ENCODE measurements at regions not wholly inside any gene's neighbourhood (a gene's known extent, or its start where the extent isn't known, plus 50 kb on each side); places are given as distances from the start of the nearest gene placed in this dataset.

GRCh38 chr10:21161647-21162046, 264.5 kb upstream of the NEBL start:
- Histone ChIP-seq H3K4me1 (peaks cover 20% of the 10 kb centered on the region), H3K9me3 (no peaks in the 10 kb centered on the region), H3K27me3 (ENCODE audit: low read depth) (no peaks in the 10 kb centered on the region), H3K4me3 (no peak overlapping the region), H3K36me3 (no peaks in the 10 kb centered on the region), H3K27ac (no peak overlapping the region)
- intact Hi-C loops (cut with DNase I), result no loop called here
- TF ChIP-seq CTCF (IDR thresholded peaks at IDR 0.05), result no peak
- ATAC-seq (no peak), DNase-seq (no peak)

DNA sequence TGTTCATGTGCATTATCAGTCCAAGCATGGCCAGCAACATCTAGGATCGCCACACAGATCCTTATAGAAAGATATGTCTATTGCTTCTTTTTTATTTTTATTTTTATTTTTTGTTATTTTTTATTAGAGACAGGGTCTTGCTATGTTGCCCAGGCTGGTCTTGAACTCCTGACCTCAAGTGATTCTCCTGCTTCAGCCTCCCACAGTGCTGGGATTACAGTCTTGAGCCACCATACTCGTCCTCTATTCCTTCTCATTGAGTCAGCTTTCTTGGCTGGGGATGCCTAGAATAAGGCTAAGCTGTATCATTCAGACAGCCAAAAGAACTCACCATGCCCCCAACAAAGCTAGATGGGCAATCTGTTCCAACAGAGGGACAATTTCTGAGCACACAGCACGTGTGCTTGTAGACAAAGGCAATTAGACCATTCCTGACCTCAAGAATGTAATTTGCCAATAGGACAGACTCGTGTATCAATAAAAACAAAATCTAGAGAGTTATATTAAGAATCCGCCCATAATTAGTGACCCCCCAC, 264.0 kb upstream of the NEBL start:
- peaks cover 20% of the 10 kb centered on the region for H3K4me1 ChIP-seq
- H3K27ac ChIP-seq, result no peak overlapping the region
- DNase-seq (no peak), ATAC-seq (no peak)
- H3K9me3 ChIP-seq, result no peaks in the 10 kb centered on the region
- intact Hi-C loops (cut with DNase I), result no loop called here
- H3K36me3 ChIP-seq, result no peaks in the 10 kb centered on the region
- H3K4me3 ChIP-seq, result no peak overlapping the region
- no peaks in the 10 kb centered on the region for H3K27me3 ChIP-seq (ENCODE audit: low read depth)
- no peak for TF ChIP-seq CTCF (IDR thresholded peaks at IDR 0.05)

- Histone ChIP-seq H3K9me3 (no peaks in the 10 kb centered on the region), H3K27ac (peak overlapping the region; percentile 33), H3K4me3 (no peak overlapping the region), H3K27me3 (ENCODE audit: low read depth) (no peaks in the 10 kb centered on the region), H3K36me3 (no peaks in the 10 kb centered on the region), H3K4me1 (peaks cover 20% of the 10 kb centered on the region)
- DNase-seq, result peak; percentile 59
- intact Hi-C loops (cut with DNase I), result no loop called here
- peak; percentile 82 to 88 for ATAC-seq
- TF ChIP-seq CTCF (IDR thresholded peaks at IDR 0.05), result no peak
These were observed 263.0 kb upstream of the NEBL start for GRCh38 chr10:21160116-21160515.

DNA sequence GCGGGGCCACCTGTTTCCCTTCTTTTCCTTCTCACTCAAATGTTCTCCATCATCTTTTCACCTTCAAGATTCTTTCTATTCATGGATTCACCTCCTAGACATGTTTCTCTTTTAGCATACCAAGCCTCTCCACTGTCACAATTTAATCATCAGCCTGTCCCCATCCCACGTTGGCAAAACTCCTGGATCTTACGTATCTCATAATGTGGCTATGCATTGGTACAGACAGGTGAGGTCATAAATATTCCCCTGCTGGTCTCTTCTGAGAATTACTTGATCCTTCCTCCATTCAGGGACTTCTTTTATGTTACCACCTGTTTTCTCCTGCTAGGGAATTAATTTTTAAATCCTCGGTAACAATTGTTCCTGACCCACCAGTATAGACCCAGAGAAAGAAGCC, 262.6 kb upstream of the NEBL start:
- Histone ChIP-seq H3K27me3 (ENCODE audit: low read depth) (no peaks in the 10 kb centered on the region), H3K36me3 (no peaks in the 10 kb centered on the region), H3K27ac (peak overlapping the region; percentile 1), H3K9me3 (no peaks in the 10 kb centered on the region), H3K4me1 (peaks cover 20% of the 10 kb centered on the region), H3K4me3 (no peak overlapping the region)
- DNase-seq (no peak), ATAC-seq (peak; percentile 39 to 57)
- TF ChIP-seq CTCF (IDR thresholded peaks at IDR 0.05), result no peak
- intact Hi-C loops (cut with DNase I), result no loop called here

- Histone ChIP-seq H3K9me3 (no peaks in the 10 kb centered on the region), H3K27me3 (ENCODE audit: low read depth) (no peaks in the 10 kb centered on the region), H3K27ac (no peak overlapping the region), H3K4me1 (peaks cover 15% of the 10 kb centered on the region), H3K36me3 (no peaks in the 10 kb centered on the region), H3K4me3 (no peak overlapping the region)
- no peak for ATAC-seq
- DNase-seq, result no peak
- no peak for TF ChIP-seq CTCF (IDR thresholded peaks at IDR 0.05)
- intact Hi-C loops (cut with DNase I), result no loop called here
These were observed 261.2 kb upstream of the NEBL start for GRCh38 chr10:21158301-21158700.

DNA sequence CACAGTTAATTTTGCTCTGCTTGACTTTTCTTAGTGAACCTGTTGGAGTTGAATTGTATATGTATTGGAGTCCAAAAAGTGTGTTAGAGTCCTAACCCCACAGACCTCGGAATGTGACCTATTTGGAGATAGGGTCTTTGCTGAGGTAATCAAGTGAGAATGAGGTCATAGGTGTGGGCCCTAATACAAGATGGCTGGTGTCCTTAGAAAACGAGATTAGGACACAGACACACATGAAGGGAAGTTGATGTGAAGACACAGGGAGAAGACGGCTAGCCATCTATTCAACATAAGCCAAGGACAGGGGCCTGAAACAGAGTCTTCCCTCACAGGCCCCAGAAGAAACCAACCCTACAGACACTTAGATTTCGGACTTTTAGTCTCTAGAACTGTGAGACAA, 260.6 kb upstream of the NEBL start:
- ATAC-seq (no peak), DNase-seq (no peak)
- Histone ChIP-seq H3K36me3 (no peaks in the 10 kb centered on the region), H3K9me3 (no peaks in the 10 kb centered on the region), H3K27ac (no peak overlapping the region), H3K4me1 (peaks cover 15% of the 10 kb centered on the region), H3K27me3 (ENCODE audit: low read depth) (no peaks in the 10 kb centered on the region), H3K4me3 (no peak overlapping the region)
- intact Hi-C loops (cut with DNase I), result no loop called here
- no peak for TF ChIP-seq CTCF (IDR thresholded peaks at IDR 0.05)

Data from lower lobe of right lung (tissue), 2 donors.